CD4-positive, alpha-beta T cell treated with Interferon alpha-2 for 1 hour (primary cell): ENCODE measurements at regions not wholly inside any gene's neighbourhood (a gene's known extent, or its start where the extent isn't known, plus 50 kb on each side); places are given as distances from the start of the nearest gene placed in this dataset.
"Not testable (repeated sequence)": the region's sequence is repeated elsewhere in the genome, so short reads cannot be mapped to it uniquely, and the experiment has no call there.

Experiments used
- DNase-seq, 2 donors: peaks; one replicate each; pipeline ENCODE4 v3.0.0-alpha.2; 2020 to 2022

DNA sequence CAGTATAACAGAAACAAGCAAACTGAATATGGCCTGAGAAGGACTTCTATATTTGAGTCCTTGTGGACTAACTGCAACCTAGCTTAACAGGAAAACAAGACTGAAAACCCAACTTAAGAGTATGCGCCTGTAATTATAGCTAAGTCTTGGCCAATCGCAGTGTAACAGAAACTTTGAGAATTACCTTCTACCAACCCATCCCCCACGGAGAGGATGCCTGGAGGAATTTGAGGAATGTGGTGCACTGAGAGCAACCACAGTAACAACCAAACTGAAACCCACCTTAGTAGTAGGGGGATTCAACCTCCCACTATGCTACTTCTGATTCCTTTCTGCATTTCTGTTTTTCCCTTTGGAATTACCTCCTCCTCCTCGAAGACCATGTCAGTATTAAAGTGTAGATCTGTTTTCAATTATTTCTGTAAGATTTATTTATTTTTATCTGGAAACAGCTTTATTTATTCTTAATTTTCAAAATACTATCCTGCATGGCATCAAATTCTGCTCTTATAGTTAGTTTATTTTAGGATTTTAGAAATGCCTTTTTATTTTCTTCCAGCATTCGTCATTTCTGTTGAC lies 393.6 kb downstream of the KCNA4 start:
- no peak for DNase-seq

DNA sequence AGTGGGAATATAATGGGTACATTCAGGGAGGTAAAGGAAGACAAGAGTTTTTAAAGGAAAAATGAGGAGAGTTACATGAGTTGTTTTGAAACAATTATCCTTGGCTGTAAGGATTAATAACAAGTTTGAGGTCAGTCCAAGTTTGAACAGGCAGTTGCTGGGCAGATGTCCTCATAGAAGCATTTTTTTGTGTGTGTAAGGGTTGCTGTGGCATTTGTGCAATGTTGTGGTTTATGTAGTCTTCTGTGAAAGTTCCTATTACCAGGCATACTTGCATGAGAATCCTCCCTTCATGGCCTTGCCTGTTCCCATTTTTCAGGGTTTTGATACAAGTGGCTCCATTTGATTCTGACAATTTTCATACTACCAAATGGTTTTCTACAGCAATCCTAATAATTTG lies 400.2 kb downstream of the KCNA4 start:
- no peak for DNase-seq

GRCh38 chr11:29612423-29612822 lies 404.4 kb downstream of the KCNA4 start:
- no peak for DNase-seq

- no peak for DNase-seq
Observed at GRCh38 chr11:29606330-29607031, 410.3 kb downstream of the KCNA4 start.

DNA sequence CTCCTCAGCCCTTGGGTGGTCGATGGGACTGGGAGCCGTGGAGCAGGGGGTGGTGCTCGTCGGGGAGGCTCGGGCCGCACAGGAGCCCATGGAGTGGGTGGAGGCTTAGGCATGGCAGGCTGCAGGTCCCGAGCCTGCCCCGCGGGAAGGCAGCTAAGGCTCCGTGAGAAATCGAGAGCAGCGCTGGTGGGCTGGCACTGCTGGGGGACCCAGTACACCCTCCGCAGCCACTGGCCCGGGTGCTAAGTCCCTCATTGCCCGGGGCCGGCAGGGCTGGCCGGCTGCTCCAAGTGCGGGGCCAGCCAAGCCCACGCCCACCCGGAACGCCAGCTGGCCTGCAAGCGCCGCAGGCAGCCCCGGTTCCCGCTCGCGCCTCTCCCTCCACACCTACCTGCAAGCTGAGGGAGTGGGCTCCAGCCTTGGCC lies 416.7 kb downstream of the KCNA4 start:
- not testable (repeated sequence) for DNase-seq

GRCh38 chr11:29584342-29584741 lies 432.5 kb downstream of the KCNA4 start:
- DNase-seq, result no peak

DNA sequence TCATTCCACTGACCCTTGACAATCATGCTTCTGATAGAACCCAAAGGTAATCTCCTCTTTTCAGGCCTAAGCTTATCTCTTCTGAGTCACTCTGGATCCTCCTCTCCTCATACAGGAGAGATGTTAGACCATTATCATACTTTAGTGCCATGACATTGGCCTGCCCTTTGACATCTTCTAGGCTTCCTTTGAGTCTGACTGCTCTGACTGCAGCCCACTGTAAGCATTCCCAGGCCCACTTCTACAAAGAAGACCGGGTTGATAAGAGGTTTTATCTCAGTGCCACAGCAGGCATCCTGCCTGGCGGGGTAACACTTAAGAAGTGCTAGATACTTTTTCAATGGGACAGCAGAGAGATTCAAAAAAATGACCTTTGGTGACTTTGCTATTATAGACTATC lies 438.0 kb downstream of the KCNA4 start:
- no peak for DNase-seq

GRCh38 chr11:29564486-29564885 lies 452.3 kb downstream of the KCNA4 start:
- DNase-seq, result no peak

DNA sequence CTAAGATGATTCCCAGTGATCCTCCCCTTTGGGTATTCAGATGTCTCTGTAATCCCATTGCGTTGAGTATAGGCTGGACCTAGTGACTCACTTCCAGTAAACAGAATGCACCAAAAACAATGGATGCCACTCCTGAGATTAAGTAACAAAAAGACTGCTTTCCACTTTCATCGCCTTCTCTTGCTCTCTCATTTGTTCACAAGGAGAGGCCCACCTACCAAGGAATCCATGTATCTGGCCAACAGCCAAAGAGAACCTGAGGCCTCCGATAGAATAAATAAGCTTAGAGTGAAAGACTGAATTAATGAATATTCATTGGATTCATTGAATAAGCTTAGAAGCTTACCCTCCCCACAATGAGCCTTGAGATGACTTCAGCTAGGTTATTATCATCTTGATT lies 454.6 kb downstream of the KCNA4 start:
- DNase-seq, result no peak

DNA sequence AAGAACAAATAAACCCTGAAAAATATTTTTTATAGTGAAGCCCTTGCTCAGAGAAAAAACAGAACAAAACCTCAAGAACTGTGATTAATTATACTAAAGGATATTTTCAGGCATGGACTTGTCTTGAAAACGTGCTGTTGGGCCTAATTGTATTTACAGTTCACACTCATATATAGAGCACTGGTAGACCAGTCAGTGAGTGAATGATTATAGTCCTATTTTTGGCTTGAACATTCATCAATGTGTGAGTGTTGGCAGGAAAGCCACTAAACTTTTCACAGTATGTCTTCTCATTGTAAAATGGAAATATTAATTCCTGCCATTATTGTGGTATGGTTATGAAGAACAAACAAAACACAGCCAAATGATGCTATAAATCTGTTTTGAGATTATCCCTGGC lies 462.8 kb downstream of the KCNA4 start:
- DNase-seq, result no peak

DNA sequence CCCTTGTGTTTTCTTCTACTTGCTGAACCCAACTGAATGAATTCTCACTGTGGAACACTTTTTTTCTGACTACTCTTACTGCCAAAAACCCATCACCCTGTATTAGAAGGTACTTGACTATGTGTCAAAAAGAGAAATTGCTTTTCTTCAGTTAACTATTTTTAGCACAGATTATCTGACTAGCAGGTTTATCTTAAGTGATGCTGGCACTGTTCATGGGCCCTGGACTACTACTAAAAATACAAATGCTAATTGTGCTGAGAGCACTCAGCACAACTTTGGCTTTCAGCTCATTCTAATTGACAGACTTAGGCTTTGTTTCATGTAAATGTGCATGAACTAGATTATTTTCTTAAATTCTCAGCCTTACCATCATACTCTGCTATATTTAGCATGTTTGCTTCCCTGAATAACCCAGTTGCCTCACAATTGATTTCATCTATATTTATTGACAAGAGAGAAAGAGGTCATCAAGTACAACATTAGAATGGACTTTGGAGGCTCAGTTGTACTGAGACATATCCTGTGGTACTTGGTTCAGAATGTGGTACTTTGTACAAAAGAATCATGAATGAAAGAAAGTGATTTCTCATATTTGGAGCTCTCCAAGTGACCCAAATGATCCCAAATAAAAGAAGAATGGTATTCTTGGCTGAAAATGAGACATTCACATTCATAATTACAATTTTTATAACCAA lies 478.3 kb downstream of the KCNA4 start:
- no peak for DNase-seq

DNA sequence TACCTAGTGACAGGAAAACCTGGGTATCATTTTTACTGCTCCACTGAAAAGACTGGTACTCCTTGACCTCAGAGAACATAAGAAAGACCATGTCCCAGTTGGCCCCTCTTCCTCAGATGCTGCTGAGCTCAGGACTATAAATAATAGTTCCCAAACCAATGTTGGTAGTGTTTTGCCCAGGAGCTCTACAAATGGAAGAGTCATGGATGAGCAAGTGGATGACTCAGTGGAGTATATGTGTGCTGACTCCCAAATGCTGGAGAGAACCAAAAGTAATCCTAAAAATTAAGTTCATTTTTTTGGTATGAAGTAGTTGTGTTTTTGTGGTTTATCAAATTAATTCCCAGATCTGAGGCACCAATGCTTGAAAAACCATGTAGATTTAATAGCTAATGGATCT lies 482.0 kb downstream of the KCNA4 start:
- no peak for DNase-seq

DNA sequence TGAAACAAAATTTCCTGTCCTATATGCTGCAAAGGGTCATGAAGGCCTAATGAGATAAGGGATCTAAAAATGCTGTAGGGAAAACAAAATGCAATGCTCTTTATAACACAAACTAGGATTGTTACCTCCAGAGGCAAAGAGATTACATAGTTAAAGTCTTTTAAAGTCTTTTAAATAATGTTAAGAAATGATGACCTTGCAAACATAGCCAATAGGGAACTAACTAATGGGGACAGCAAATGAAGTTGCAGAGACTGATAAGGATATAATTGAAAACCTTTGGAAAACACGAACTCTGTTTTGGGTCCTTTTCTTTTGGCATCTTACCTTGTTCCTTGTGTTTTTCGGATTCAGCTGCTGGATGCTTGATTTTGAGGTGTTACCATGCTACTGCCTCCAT lies 485.9 kb downstream of the KCNA4 start:
- no peak for DNase-seq

GRCh38 chr11:29527391-29527936 lies 489.4 kb downstream of the KCNA4 start:
- DNase-seq, result peak; percentile 9 to 34

- peak in 1 of 2 donors; percentile 40 for DNase-seq
Observed at GRCh38 chr11:29518389-29519174, 498.2 kb downstream of the KCNA4 start.

- DNase-seq, result no peak
Observed at GRCh38 chr11:29511394-29511793, 505.4 kb downstream of the KCNA4 start.

GRCh38 chr11:29507376-29507775 lies 509.5 kb downstream of the KCNA4 start:
- no peak for DNase-seq

- DNase-seq, result no peak
Observed at GRCh38 chr11:29495676-29496075, 521.2 kb downstream of the KCNA4 start.

- DNase-seq, result no peak
Observed at GRCh38 chr11:29490938-29491337, 525.9 kb downstream of the KCNA4 start.

DNA sequence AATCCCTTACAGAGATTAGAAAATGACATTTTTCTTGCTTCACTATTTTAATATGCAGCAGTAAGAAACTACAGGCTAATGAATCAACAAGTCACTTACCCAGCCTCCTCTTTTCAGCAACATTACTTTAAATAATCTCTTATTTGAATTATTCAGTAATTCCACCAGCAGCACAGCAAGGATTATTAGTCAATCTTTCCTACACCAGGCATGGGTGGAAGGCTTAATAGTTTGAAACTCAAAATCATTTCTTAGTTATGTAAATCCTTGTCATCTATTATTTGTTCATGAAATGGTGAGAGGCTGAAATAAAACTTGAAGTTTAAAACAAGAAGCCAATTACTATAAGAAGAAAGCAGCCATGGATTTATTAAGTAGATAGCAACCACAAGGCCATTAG lies 530.5 kb downstream of the KCNA4 start:
- no peak for DNase-seq

GRCh38 chr11:29485641-29486040 lies 531.2 kb downstream of the KCNA4 start:
- DNase-seq, result no peak

- no peak for DNase-seq
Observed at GRCh38 chr11:29484548-29484947, 532.3 kb downstream of the KCNA4 start.

DNA sequence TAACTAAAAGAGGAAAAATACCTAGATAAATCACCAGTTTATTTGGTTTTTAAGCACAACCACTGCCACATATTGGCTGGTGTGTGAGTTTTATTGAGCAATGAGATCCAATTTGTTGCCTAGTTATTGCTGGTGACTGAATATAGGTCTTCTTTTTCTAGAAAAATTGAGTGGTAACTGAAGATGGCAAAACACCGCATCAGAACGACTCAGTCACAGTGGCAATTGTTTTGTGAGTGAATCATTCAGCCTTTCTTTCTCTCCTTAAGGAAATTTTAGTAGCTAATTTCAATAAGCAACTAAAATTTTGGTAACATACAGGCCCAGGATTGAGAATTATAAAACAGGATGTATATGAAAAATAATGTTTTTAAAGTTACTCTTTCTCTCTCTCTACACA lies 533.0 kb downstream of the KCNA4 start:
- DNase-seq, result no peak
